B cell (primary cell): ENCODE measurements at regions not wholly inside any gene's neighbourhood (a gene's known extent, or its start where the extent isn't known, plus 50 kb on each side); places are given as distances from the start of the nearest gene placed in this dataset.

Experiments used
- ATAC-seq: fragments of 200-7000 bp; cut with Tn5 transposase; one replicate; pipeline ENCODE4 v1.10.0; 2021; ENCODE audit warnings: low read depth, mild to moderate bottlenecking, moderate number of reproducible peaks, moderate library complexity
- CTCF ChIA-PET: fragments of 350-600 bp; sonication (Branson Sonifier 250); formaldehyde crosslinking; loops from one replicate; lab custom pipeline; 2021; ENCODE audit warnings: antibody characterized with exemption, inconsistent platforms; lab: Charles Lee
- POLR2A ChIA-PET: fragments of 350-600 bp; sonication (Branson Sonifier 250); formaldehyde crosslinking; loops from one replicate; lab custom pipeline; 2021; ENCODE audit warnings: antibody characterized with exemption; lab: Charles Lee
- DNase-seq: peaks from one replicate; pipeline ENCODE4 v3.0.0; 2013
- H2AFZ ChIP-seq: 2 replicates; pipeline ENCODE4 v1.6.1; 2012; ENCODE audit warnings: mild to moderate bottlenecking, low read depth, low read length; ENCODE audit not compliant: insufficient read depth, poor library complexity, severe bottlenecking
- H3K27ac ChIP-seq, 2 donors: 1 replicate in 1 of 2; 2 replicates in 1 of 2; pipeline ENCODE4 v1.5.1; 2012 to 2013; ENCODE audit warnings: low read length in 2 of 2, mild to moderate bottlenecking in 2 of 2, moderate library complexity in 1 of 2
- H3K27me3 ChIP-seq, 4 experiments: fragments of 200-600 bp in 1 of 4; sonication (generic) in 1 of 4; replicated peaks in 1 of 4; 1 replicate in 2 of 4; 2 replicates in 2 of 4; pipeline versions ENCODE4 v1.6.1 to v1.7.0; 2013 to 2016; ENCODE audit warnings: low read length in 3 of 4, mild to moderate bottlenecking in 2 of 4, mixed read lengths in 1 of 4, moderate library complexity in 1 of 4; ENCODE audit not compliant: insufficient read depth in 4 of 4, control insufficient read depth in 3 of 4; ENCODE audit errors: control extremely low read depth in 1 of 4
- H3K36me3 ChIP-seq, 2 experiments: replicated peaks in 1 of 2; 1 replicate in 1 of 2; 2 replicates in 1 of 2; pipeline versions ENCODE4 v1.6.1 to v1.7.1; 2013; ENCODE audit warnings: low read length in 1 of 2; ENCODE audit not compliant: insufficient read depth in 2 of 2, control insufficient read depth in 1 of 2; ENCODE audit errors: control extremely low read depth in 1 of 2, extremely low read depth in 1 of 2
- H3K4me1 ChIP-seq, 2 donors: fragments of 200-600 bp in 1 of 2; sonication (generic) in 1 of 2; 1 replicate in 1 of 2; 2 replicates in 1 of 2; pipeline versions ENCODE4 v1.5.1 to v1.6.1; 2013 to 2017; ENCODE audit warnings: low read length in 2 of 2; ENCODE audit not compliant: control insufficient read depth in 2 of 2, insufficient read depth in 2 of 2
- H3K4me2 ChIP-seq: replicated peaks from 2 replicates; pipeline ENCODE3; 2012; ENCODE audit warnings: mild to moderate bottlenecking, low read depth, low read length; ENCODE audit not compliant: poor library complexity, severe bottlenecking
- H3K4me3 ChIP-seq, 5 experiments: fragments of 200-600 bp in 1 of 5; sonication (generic) in 1 of 5; 1 replicate in 3 of 5; 2 replicates in 2 of 5; pipeline versions ENCODE4 v1.5.1 to v1.7.0; 2011 to 2016; ENCODE audit warnings: low read length in 4 of 5, mild to moderate bottlenecking in 4 of 5, low read depth in 2 of 5, control low read depth in 1 of 5, moderate library complexity in 1 of 5; ENCODE audit not compliant: insufficient read depth in 1 of 5; ENCODE audit errors: control extremely low read depth in 1 of 5, extremely low read depth in 1 of 5
- H3K79me2 ChIP-seq: fragments of 200-600 bp; sonication (generic); one replicate; pipeline ENCODE4 v1.6.0; 2016; ENCODE audit warnings: low read length; ENCODE audit not compliant: control insufficient read depth, insufficient read depth
- H3K9ac ChIP-seq: fragments of 200-600 bp; sonication (generic); 2 replicates; pipeline ENCODE4 v1.6.1; 2017; ENCODE audit warnings: mild to moderate bottlenecking, low read length, moderate library complexity
- H3K9me3 ChIP-seq, 3 donors: one replicate each; pipeline versions ENCODE4 v1.6.1 to v1.7.1; 2013; ENCODE audit warnings: low read length in 2 of 3; ENCODE audit not compliant: control insufficient read depth in 2 of 3, insufficient read depth in 1 of 3; ENCODE audit errors: control extremely low read depth in 1 of 3
- H4K20me1 ChIP-seq: 2 replicates; pipeline ENCODE4 v1.6.0; 2012; ENCODE audit warnings: mild to moderate bottlenecking, low read length; ENCODE audit not compliant: insufficient read depth, control insufficient read depth, poor library complexity, severe bottlenecking
- H3K27ac Mint-ChIP-seq: one replicate; pipeline ENCODE4 v1.8.0; 2021; ENCODE audit warnings: mixed read lengths
- H3K27me3 Mint-ChIP-seq: one replicate; pipeline ENCODE4 v1.8.0; 2021; ENCODE audit warnings: mixed read lengths
- H3K4me1 Mint-ChIP-seq: one replicate; pipeline ENCODE4 v1.8.0; 2021; ENCODE audit warnings: mixed read lengths
- H3K4me3 Mint-ChIP-seq: one replicate; pipeline ENCODE4 v1.8.0; 2021; ENCODE audit warnings: mixed read lengths
- H3K9me3 Mint-ChIP-seq: one replicate; pipeline ENCODE4 v1.8.0; 2022; ENCODE audit warnings: mixed read lengths; ENCODE audit not compliant: insufficient read depth
- EZH2 ChIP-seq: IDR thresholded peaks from 2 replicates; pipeline ENCODE4 v1.6.1; 2012; ENCODE audit warnings: borderline replicate concordance, low read depth, mild to moderate bottlenecking, moderate library complexity, low read length; ENCODE audit not compliant: insufficient read depth, poor library complexity, severe bottlenecking
- WGBS: methylation state at CpG from one replicate; pipeline ENCODE4 v1.1.5; 2013; ENCODE audit warnings: missing lambda C conversion rate; ENCODE audit not compliant: insufficient coverage; 5-methylcytosine and 5-hydroxymethylcytosine counted together
- intact Hi-C: fragments of 100-400 bp; cut with micrococcal nuclease; formaldehyde crosslinking; loops from one replicate; pipeline ENCODE4 v1.10.0; 2022
- TF ChIP-seq, protein P1 (sequence below): fragments of 200-600 bp; IDR thresholded peaks from one replicate; pipeline ENCODE4 v1.8.0; 2022; ENCODE audit warnings: antibody characterized with exemption, mild to moderate bottlenecking

DNA sequence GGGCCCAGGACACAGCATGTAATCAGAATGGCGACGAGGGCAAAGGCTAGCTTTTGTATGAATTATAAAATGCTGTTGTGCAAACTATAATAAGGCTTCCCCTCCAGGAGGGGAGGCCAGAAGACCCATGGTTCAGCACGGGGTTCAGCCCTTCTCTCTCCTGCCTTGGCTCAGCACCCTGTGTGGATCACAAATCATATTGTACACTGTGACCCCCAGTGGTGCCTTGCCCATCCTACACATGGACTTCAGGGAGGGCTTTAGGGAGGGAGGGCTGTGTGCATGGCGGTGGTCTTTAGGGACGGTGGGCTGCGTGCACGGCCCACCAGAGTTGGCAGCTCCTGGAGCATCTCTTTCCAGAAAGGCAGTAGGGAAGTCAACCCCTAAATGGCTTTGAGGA, 120.8 kb upstream of the TNR start:
- no peaks in the 10 kb centered on the region for H3K4me1 Mint-ChIP-seq
- TF ChIP-seq EZH2 = no peak
- TF ChIP-seq, protein P1, sequence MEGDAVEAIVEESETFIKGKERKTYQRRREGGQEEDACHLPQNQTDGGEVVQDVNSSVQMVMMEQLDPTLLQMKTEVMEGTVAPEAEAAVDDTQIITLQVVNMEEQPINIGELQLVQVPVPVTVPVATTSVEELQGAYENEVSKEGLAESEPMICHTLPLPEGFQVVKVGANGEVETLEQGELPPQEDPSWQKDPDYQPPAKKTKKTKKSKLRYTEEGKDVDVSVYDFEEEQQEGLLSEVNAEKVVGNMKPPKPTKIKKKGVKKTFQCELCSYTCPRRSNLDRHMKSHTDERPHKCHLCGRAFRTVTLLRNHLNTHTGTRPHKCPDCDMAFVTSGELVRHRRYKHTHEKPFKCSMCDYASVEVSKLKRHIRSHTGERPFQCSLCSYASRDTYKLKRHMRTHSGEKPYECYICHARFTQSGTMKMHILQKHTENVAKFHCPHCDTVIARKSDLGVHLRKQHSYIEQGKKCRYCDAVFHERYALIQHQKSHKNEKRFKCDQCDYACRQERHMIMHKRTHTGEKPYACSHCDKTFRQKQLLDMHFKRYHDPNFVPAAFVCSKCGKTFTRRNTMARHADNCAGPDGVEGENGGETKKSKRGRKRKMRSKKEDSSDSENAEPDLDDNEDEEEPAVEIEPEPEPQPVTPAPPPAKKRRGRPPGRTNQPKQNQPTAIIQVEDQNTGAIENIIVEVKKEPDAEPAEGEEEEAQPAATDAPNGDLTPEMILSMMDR = no peak
- 100% methylated on average over 5 of the region's 7 CpGs for WGBS
- CTCF ChIA-PET = no interaction called here
- no peak for ATAC-seq
- Histone ChIP-seq H2AFZ (no peak overlapping the region), H3K36me3 (no peaks in the 10 kb centered on the region), H3K9me3 (no peaks in the 10 kb centered on the region), H4K20me1 (no peaks in the 10 kb centered on the region), H3K27me3 (no peaks in the 10 kb centered on the region), H3K4me2 (no peak overlapping the region), H3K9ac (no peak overlapping the region), H3K79me2 (no peaks in the 10 kb centered on the region), H3K4me3 (no peak overlapping the region), H3K27ac (no peak overlapping the region), H3K4me1 (no peaks in the 10 kb centered on the region)
- H3K4me3 Mint-ChIP-seq = no peak overlapping the region
- no peak for DNase-seq
- POLR2A ChIA-PET = no interaction called here
- no peaks in the 10 kb centered on the region for H3K9me3 Mint-ChIP-seq
- peaks cover 12% of the 10 kb centered on the region for H3K27me3 Mint-ChIP-seq
- no peak overlapping the region for H3K27ac Mint-ChIP-seq
- intact Hi-C loops = no loop called here

DNA sequence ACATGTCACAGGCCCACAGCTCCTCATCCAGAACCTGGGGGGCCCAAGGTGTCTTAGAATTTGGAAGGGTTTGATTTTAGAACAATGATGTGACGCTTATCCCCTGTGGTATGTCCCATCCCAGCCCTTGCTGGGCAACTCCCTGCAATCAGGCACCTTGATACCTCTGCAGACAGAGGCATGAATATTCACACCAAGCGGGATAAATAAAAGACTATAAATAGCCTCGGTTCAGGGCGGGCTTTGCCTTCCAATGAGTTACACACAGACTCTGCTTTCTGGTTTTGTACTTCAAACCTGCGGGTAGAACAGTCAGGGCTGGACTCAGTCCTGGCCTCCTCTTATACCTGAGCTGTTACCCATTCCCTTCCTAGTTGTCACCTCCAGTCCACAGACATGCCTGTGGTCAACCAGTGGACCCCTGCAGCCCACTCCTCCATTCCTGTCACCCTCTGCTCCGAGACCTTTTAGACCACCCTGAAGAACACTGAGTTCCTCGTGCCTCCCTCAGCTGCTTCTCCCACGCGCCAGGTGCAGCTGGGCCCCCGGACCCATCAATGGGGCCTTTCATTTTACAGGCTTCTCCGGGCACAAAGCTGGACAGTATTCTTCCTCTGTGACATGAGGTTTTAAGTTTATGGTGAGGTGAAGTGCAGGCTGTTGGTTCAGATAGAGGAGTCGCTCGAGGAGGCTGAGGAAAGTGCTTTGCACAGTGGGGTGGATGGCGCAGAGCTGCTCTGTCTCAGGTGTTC, 120.1 kb upstream of the TNR start:
- Histone ChIP-seq H3K9ac (no peak overlapping the region), H3K4me3 (no peak overlapping the region), H3K27me3 (no peaks in the 10 kb centered on the region), H3K79me2 (no peaks in the 10 kb centered on the region), H3K4me1 (no peaks in the 10 kb centered on the region), H3K4me2 (no peak overlapping the region), H3K9me3 (no peaks in the 10 kb centered on the region), H3K36me3 (no peaks in the 10 kb centered on the region), H3K27ac (no peak overlapping the region), H2AFZ (no peak overlapping the region), H4K20me1 (no peaks in the 10 kb centered on the region)
- ChIA-PET CTCF (no interaction called here), POLR2A (no interaction called here)
- intact Hi-C loops = no loop called here
- 89% methylated on average over 14 of the region's 14 CpGs for WGBS
- Mint-ChIP-seq H3K4me1 (no peaks in the 10 kb centered on the region), H3K4me3 (no peak overlapping the region), H3K27me3 (peaks cover 12% of the 10 kb centered on the region), H3K9me3 (no peaks in the 10 kb centered on the region), H3K27ac (no peak overlapping the region)
- no peak for ATAC-seq
- DNase-seq = no peak
- TF ChIP-seq EZH2 = no peak
- TF ChIP-seq, protein P1 = no peak
